Left ventricle myocardium inferior (tissue), 1 donor: ENCODE measurements at regions not wholly inside any gene's neighbourhood (a gene's known extent, or its start where the extent isn't known, plus 50 kb on each side); places are given as distances from the start of the nearest gene placed in this dataset.
"Not testable (repeated sequence)": the region's sequence is repeated elsewhere in the genome, so short reads cannot be mapped to it uniquely, and the experiment has no call there.

ENCODE experiments used
- DNase-seq: peaks from one replicate; pipeline ENCODE4 v3.0.0-alpha.2; 2020
- H3K27ac ChIP-seq: fragments of 200-600 bp; replicated peaks from 2 replicates; pipeline ENCODE4 v1.8.0; 2021
- H3K27me3 ChIP-seq: fragments of 200-600 bp; 2 replicates; pipeline ENCODE4 v1.8.0; 2021; ENCODE audit warnings: low read depth
- H3K36me3 ChIP-seq: fragments of 200-600 bp; 2 replicates; pipeline ENCODE4 v1.8.0; 2021
- H3K4me1 ChIP-seq: fragments of 200-600 bp; 2 replicates; pipeline ENCODE4 v1.8.0; 2021
- H3K4me3 ChIP-seq: fragments of 200-600 bp; 2 replicates; pipeline ENCODE4 v1.8.0; 2021; ENCODE audit warnings: mild to moderate bottlenecking, moderate library complexity
- H3K9me3 ChIP-seq: fragments of 200-600 bp; replicated peaks from 2 replicates; pipeline ENCODE4 v1.8.0; 2021
- CTCF ChIP-seq: fragments of 200-600 bp; IDR thresholded peaks from 2 replicates; pipeline ENCODE4 v1.8.0; 2021; ENCODE audit warnings: antibody characterized with exemption, mild to moderate bottlenecking, borderline replicate concordance
- intact Hi-C: fragments of 100-400 bp; cut with micrococcal nuclease; formaldehyde crosslinking; loops from one replicate; pipeline ENCODE4 v1.11.0; 2022
- donor health status: DM: no; HTN: yes; CAD: no; lungs with severe emphysema.

DNA sequence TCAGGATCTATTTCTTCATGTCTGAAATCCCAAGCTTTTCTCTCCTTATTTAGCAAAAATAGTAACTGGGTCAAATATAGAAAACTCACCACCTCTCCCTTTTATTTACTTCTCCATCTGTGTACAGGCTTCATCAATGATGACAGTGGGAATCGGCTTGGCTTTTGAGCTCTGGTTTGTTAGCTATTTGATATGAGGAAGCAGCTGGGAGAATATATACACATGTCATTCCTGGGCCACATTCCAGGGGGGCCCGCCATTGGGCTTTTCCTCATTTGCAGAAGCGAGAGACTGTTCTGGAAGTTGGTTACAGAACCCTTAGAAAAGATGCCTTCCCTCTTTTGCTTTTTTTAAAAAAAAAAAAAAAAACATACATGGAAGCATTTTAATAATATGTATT is 107.4 kb upstream of the F9 start:
- H3K4me1 ChIP-seq: no peaks in the 10 kb centered on the region
- no peaks in the 10 kb centered on the region for H3K36me3 ChIP-seq
- DNase-seq: no peak
- no peaks in the 10 kb centered on the region for H3K9me3 ChIP-seq
- no peak for TF ChIP-seq CTCF
- H3K27me3 ChIP-seq: no peaks in the 10 kb centered on the region
- no peak overlapping the region for H3K27ac ChIP-seq
- intact Hi-C loops: no loop called here
- no peak overlapping the region for H3K4me3 ChIP-seq

DNA sequence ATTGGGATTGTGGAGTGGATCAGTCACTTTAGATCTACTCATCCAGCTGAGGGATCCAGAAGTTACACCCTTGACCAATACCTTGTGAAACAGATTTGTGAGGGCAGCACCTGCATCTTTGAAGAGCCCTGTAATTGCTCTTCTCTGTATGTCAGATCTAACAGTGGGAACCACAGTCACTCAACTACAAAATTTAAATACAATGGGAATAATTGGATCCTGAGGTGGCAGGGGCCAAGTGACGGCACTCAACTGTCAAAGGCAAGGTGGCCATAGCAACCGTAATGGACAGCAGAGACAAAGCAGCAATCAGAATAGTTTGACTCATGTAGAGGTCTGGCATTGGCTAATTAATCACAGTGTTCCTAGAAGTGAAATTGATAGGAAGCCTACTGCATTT is 132.3 kb upstream of the F9 start:
- H3K27ac ChIP-seq, H3K4me3 ChIP-seq, H3K9me3 ChIP-seq, H3K4me1 ChIP-seq, intact Hi-C loops, H3K36me3 ChIP-seq, H3K27me3 ChIP-seq, DNase-seq: not testable (repeated sequence)

- no peaks in the 10 kb centered on the region for H3K9me3 ChIP-seq
- intact Hi-C loops: no loop called here
- no peak overlapping the region for H3K27ac ChIP-seq
- no peaks in the 10 kb centered on the region for H3K27me3 ChIP-seq
- no peak for TF ChIP-seq CTCF
- no peak for DNase-seq
- H3K36me3 ChIP-seq: no peaks in the 10 kb centered on the region
- no peak overlapping the region for H3K4me3 ChIP-seq
- no peaks in the 10 kb centered on the region for H3K4me1 ChIP-seq
Observed at GRCh38 chrX:139388254-139388653, 142.3 kb upstream of the F9 start.

DNA sequence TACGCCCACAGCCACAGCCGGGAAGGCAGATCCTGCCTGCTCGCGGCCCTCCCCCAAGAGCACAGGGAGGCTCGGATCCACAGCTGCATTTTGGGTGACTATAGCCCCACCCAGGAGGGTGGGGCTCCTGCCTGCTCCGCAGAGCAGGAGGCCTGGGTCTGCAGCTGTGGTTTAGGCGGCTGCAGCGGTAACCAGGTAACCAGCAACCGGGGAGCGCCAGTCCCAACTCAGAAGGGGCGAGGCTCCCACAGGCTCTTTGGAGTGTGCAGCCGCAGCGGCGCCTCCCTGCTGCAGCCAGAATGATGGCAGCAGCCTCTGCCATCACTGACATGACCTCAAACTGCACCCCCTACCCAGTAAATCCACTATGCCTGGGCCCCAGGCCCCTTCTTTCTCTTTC is 148.0 kb upstream of the F9 start:
- DNase-seq: no peak
- no peaks in the 10 kb centered on the region for H3K9me3 ChIP-seq
- H3K27me3 ChIP-seq: no peaks in the 10 kb centered on the region
- TF ChIP-seq CTCF: no peak
- H3K4me3 ChIP-seq: no peak overlapping the region
- H3K4me1 ChIP-seq: no peaks in the 10 kb centered on the region
- H3K36me3 ChIP-seq: no peaks in the 10 kb centered on the region
- H3K27ac ChIP-seq: no peak overlapping the region
- intact Hi-C loops: no loop called here

- H3K27me3 ChIP-seq, H3K27ac ChIP-seq, H3K9me3 ChIP-seq, intact Hi-C loops, DNase-seq, H3K36me3 ChIP-seq, H3K4me3 ChIP-seq, H3K4me1 ChIP-seq: not testable (repeated sequence)
Observed at GRCh38 chrX:139376547-139376946, 154.0 kb upstream of the F9 start.

DNA sequence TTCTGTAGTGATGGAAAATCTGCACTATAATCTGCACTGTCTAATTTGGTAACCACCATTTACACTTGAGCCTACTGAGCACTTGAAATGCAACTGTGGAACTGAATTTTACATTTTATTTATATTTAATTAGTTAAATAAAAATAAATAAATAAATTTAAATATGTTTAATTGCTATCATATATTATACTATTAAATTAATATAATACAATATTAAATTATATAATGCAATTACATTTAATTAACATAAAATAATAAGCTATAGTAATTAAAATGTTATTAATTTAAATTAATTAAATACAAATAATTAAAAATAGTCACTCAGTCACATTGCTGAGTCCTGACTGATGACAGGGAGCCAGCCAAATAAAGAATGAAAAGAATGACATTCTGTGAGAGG is 170.2 kb upstream of the F9 start:
- no peak for TF ChIP-seq CTCF
- Histone ChIP-seq H3K9me3 (no peaks in the 10 kb centered on the region), H3K4me3 (no peak overlapping the region), H3K4me1 (no peaks in the 10 kb centered on the region), H3K27me3 (no peaks in the 10 kb centered on the region), H3K27ac (no peak overlapping the region), H3K36me3 (no peaks in the 10 kb centered on the region)
- intact Hi-C loops: no loop called here
- no peak for DNase-seq

- H3K9me3 ChIP-seq, H3K4me1 ChIP-seq, H3K27ac ChIP-seq, H3K36me3 ChIP-seq, DNase-seq, H3K27me3 ChIP-seq, intact Hi-C loops, H3K4me3 ChIP-seq: not testable (repeated sequence)
Observed at GRCh38 chrX:139342594-139342991, 187.9 kb upstream of the F9 start.

DNA sequence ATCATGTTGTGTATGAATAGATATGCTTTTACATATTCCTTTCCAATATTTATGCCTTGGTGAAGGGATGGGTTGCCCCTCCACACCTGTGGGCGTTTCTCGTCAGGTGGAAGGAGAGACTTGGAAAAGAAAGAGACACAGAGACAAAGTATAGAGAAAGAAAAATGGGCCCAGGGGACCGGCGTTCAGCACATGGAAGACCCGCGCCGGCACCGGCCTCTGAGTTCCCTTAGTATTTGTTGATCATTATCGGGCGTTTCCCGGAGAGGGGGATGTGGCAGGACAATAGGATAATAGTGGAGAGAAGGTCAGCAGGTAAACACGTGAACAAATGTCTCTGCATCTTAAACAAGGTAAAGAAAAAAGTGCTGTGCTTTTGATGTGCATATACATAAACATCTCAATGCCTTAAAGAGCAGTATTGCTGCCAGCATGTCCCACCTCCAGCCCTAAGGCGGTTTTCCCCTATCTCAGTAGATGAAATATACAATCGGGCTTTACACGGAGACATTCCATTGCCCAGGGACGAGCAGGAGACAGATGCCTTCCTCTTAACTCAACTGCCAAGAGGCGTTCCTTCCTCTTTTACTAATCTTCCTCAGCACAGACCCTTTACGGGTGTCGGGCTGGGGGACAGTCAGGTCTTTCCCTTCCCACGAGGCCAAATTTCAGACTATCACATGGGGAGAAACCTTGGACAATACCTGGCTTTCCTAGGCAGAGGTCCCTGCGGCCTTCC is 188.5 kb upstream of the F9 start:
- H3K27ac ChIP-seq, H3K36me3 ChIP-seq, H3K27me3 ChIP-seq, intact Hi-C loops, H3K4me3 ChIP-seq, H3K9me3 ChIP-seq, H3K4me1 ChIP-seq, DNase-seq: not testable (repeated sequence)
